Subcutaneous abdominal adipose tissue (tissue), 5 donors: ENCODE measurements at regions not wholly inside any gene's neighbourhood (a gene's known extent, or its start where the extent isn't known, plus 50 kb on each side); places are given as distances from the start of the nearest gene placed in this dataset.
"Not testable (repeated sequence)": the region's sequence is repeated elsewhere in the genome, so short reads cannot be mapped to it uniquely, and the experiment has no call there.

Source experiments
- H3K27ac ChIP-seq: one replicate; pipeline ENCODE4 v1.7.0; 2013; ENCODE audit warnings: low read depth, mild to moderate bottlenecking, inconsistent platforms, low read length, moderate library complexity
- H3K27me3 ChIP-seq, 5 donors: one replicate each; pipeline ENCODE4 v1.7.0; 2013; ENCODE audit warnings: low read length in 5 of 5, inconsistent platforms in 1 of 5; ENCODE audit not compliant: control insufficient read depth in 5 of 5, insufficient read depth in 4 of 5
- H3K36me3 ChIP-seq, 5 donors: one replicate each; pipeline ENCODE4 v1.7.0; 2013; ENCODE audit warnings: low read length in 5 of 5; ENCODE audit not compliant: control insufficient read depth in 5 of 5, insufficient read depth in 5 of 5
- H3K4me1 ChIP-seq, 5 donors: one replicate each; pipeline ENCODE4 v1.7.0; 2013; ENCODE audit warnings: low read length in 5 of 5, mild to moderate bottlenecking in 3 of 5, moderate library complexity in 1 of 5; ENCODE audit not compliant: control insufficient read depth in 5 of 5, insufficient read depth in 5 of 5
- H3K4me3 ChIP-seq, 5 donors: one replicate each; pipeline ENCODE4 v1.7.0; 2013; ENCODE audit warnings: low read length in 5 of 5, low read depth in 1 of 5
- H3K9ac ChIP-seq, 5 donors: one replicate each; pipeline ENCODE4 v1.7.0; 2013; ENCODE audit warnings: low read length in 5 of 5, mild to moderate bottlenecking in 4 of 5, moderate library complexity in 3 of 5
- H3K9me3 ChIP-seq, 5 donors: one replicate each; pipeline ENCODE4 v1.7.0; 2013; ENCODE audit warnings: low read length in 5 of 5; ENCODE audit not compliant: control insufficient read depth in 5 of 5
- donor health status: healthy.
- donor health status: healthy.
- donor health status: healthy.
- donor health status: healthy.
- donor health status: healthy.

- H3K9ac ChIP-seq, result no peak overlapping the region
- no peak overlapping the region for H3K27ac ChIP-seq
- H3K9me3 ChIP-seq, result peaks cover 0 to 3% (median 0%) of the 10 kb centered on the region in 5 donors
These were observed 1510.3 kb downstream of the AMY1C start for GRCh38 chr1:105260001-105260400.

GRCh38 chr1:105270966-105271365 lies 1521.3 kb downstream of the AMY1C start:
- H3K27me3 ChIP-seq, result no peaks in the 10 kb centered on the region
- H3K9ac ChIP-seq, result no peak overlapping the region
- H3K4me3 ChIP-seq, result no peak overlapping the region
- peaks cover 0 to 8% (median 0%) of the 10 kb centered on the region in 5 donors for H3K9me3 ChIP-seq
- no peak overlapping the region for H3K27ac ChIP-seq
- H3K4me1 ChIP-seq, result no peaks in the 10 kb centered on the region
- no peaks in the 10 kb centered on the region for H3K36me3 ChIP-seq

More at GRCh38 chr1:105260001-105260400, 1510.3 kb downstream of the AMY1C start:
- Histone ChIP-seq H3K4me1 (peaks cover 0 to under 1% (median 0%) of the 10 kb centered on the region in 5 donors), H3K4me3 (no peak overlapping the region), H3K27me3 (no peaks in the 10 kb centered on the region), H3K36me3 (no peaks in the 10 kb centered on the region)

- peaks cover 0 to 11% (median 0%) of the 10 kb centered on the region in 5 donors for H3K9me3 ChIP-seq
- not testable (repeated sequence) for H3K27ac ChIP-seq, H3K9ac ChIP-seq, H3K4me3 ChIP-seq, H3K27me3 ChIP-seq, H3K36me3 ChIP-seq, H3K4me1 ChIP-seq
These were observed 1522.7 kb downstream of the AMY1C start for GRCh38 chr1:105272376-105272775.

DNA sequence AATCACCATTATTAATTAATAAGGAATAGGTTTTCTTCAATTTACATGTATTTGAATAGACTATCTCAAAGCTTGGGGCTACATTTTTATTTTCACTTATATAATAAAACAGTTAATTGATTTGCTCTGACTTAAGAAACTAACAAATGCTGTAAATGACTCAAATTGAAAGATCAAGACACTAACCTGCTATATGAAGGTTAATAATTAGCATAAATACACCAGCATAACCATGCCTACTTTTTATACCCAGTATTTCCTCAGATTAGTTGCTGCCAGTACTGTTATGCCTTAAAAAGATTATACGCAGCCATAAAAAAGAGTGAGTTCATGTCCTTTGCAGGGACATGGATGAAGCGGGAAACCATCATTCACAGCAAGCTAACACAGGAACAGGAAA lies 1545.1 kb downstream of the AMY1C start:
- no peaks in the 10 kb centered on the region for H3K36me3 ChIP-seq
- no peak overlapping the region for H3K27ac ChIP-seq
- H3K9me3 ChIP-seq, result no peaks in the 10 kb centered on the region
- no peaks in the 10 kb centered on the region for H3K27me3 ChIP-seq
- peaks cover 0 to 6% (median 0%) of the 10 kb centered on the region in 5 donors for H3K4me1 ChIP-seq
- H3K9ac ChIP-seq, result no peak overlapping the region
- no peak overlapping the region for H3K4me3 ChIP-seq

GRCh38 chr1:105310063-105310462 lies 1560.4 kb downstream of the AMY1C start:
- no peaks in the 10 kb centered on the region for H3K9me3 ChIP-seq
- H3K36me3 ChIP-seq, result no peaks in the 10 kb centered on the region
- H3K27me3 ChIP-seq, result no peaks in the 10 kb centered on the region
- no peaks in the 10 kb centered on the region for H3K4me1 ChIP-seq
- no peak overlapping the region for H3K4me3 ChIP-seq
- H3K27ac ChIP-seq, result no peak overlapping the region
- no peak overlapping the region for H3K9ac ChIP-seq

DNA sequence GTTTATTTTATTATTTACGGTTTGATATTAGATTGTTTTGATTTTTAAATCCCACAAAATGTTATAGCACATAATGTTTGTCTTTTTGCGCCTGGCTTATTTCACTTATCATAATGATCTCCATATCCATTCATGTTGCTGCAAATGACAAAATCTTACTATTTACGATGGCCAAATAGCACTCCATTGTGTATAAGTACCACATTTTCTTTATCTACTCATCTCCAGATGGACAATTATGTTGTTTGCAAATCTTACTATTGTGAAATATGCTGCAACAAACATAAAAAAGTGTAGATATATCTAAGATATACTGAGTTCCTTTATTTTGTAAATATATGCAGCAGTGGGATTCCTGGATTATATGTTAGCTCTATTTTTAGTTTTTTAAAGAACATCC lies 1568.3 kb downstream of the AMY1C start:
- peaks cover 0 to 10% (median 3%) of the 10 kb centered on the region in 5 donors for H3K9me3 ChIP-seq
- H3K4me1 ChIP-seq, result no peaks in the 10 kb centered on the region
- no peak overlapping the region for H3K27ac ChIP-seq
- H3K4me3 ChIP-seq, result no peak overlapping the region
- no peaks in the 10 kb centered on the region for H3K27me3 ChIP-seq
- no peaks in the 10 kb centered on the region for H3K36me3 ChIP-seq
- H3K9ac ChIP-seq, result no peak overlapping the region

GRCh38 chr1:105326886-105327285 lies 1577.2 kb downstream of the AMY1C start:
- Histone ChIP-seq H3K27me3 (no peaks in the 10 kb centered on the region), H3K9me3 (peaks cover 0 to 3% (median 0%) of the 10 kb centered on the region in 5 donors), H3K4me1 (no peaks in the 10 kb centered on the region), H3K27ac (no peak overlapping the region), H3K4me3 (no peak overlapping the region), H3K9ac (no peak overlapping the region), H3K36me3 (no peaks in the 10 kb centered on the region)

DNA sequence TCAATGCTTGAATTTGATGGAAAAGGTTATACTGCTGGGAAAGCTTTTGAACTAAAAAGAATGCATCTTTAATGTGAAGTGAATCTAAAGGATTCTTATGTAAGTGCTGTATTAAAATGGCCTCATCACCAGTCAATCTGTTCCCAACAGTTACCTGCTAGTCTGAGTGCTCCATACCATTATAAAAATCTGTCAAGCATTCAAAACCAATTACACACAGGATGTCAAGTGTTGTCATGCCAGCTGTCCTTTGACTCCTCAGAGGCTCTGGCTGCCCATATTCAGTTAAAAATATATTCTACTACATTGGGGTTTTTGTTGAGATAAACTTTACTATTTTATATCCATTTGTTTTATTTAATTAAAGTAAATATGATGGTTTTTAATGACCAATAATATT lies 1587.7 kb downstream of the AMY1C start:
- Histone ChIP-seq H3K27me3 (no peaks in the 10 kb centered on the region), H3K36me3 (no peaks in the 10 kb centered on the region), H3K27ac (no peak overlapping the region), H3K9ac (no peak overlapping the region), H3K4me3 (no peak overlapping the region), H3K4me1 (no peaks in the 10 kb centered on the region), H3K9me3 (no peaks in the 10 kb centered on the region)

DNA sequence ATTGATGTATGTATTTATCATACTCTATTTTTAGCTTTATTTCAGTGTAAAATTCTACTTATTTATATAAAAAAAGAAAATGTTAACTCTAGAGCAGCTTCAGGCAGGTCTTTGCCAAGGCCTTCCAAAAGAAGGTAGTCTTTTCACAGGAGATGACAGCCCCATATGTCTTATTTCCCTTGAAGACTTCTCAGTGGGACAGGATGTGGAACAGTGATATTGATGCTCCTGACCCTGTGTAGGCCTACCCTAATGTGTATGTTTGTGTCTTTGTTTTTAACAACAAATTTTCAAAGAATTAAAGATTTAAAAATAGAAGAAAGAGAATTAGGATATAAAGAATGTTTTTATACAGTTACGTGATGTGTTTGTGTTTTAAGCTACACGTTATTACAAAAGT lies 1593.6 kb downstream of the AMY1C start:
- H3K4me1 ChIP-seq, result no peaks in the 10 kb centered on the region

GRCh38 chr1:105359457-105359856 lies 1609.8 kb downstream of the AMY1C start:
- Histone ChIP-seq H3K9ac (no peak overlapping the region), H3K4me3 (no peak overlapping the region), H3K27ac (no peak overlapping the region), H3K36me3 (no peaks in the 10 kb centered on the region), H3K27me3 (no peaks in the 10 kb centered on the region), H3K4me1 (no peaks in the 10 kb centered on the region), H3K9me3 (peaks cover 0 to 3% (median 0%) of the 10 kb centered on the region in 5 donors)

More for the DNA sequence above, 1593.6 kb downstream of the AMY1C start:
- H3K9ac ChIP-seq, result no peak overlapping the region
- H3K27me3 ChIP-seq, result no peaks in the 10 kb centered on the region
- peaks cover 0 to 5% (median 2%) of the 10 kb centered on the region in 5 donors for H3K9me3 ChIP-seq
- H3K27ac ChIP-seq, result no peak overlapping the region
- H3K36me3 ChIP-seq, result no peaks in the 10 kb centered on the region
- no peak overlapping the region for H3K4me3 ChIP-seq

DNA sequence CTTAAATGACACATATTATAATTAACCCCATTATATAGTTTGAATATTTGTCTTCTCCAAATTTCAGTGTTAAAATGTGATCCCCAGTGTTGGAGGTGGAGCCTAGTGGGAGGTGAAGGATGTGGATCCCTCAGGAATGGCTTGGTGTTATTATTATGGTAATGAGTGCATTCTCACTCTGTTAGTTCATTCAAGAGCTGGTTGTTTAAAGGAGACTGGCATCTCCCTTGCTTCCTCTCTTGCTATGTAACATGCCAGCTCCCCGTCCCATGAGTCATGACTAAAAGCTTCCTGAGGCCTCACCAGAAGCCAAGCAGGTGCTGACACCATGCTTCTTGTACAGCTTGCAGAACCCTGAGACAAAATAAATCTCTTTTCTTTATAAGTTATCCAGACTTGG lies 1612.7 kb downstream of the AMY1C start:
- no peaks in the 10 kb centered on the region for H3K4me1 ChIP-seq
- H3K9ac ChIP-seq, result no peak overlapping the region
- no peak overlapping the region for H3K4me3 ChIP-seq
- H3K9me3 ChIP-seq, result peaks cover 0 to 3% (median 0%) of the 10 kb centered on the region in 5 donors
- no peaks in the 10 kb centered on the region for H3K36me3 ChIP-seq
- no peak overlapping the region for H3K27ac ChIP-seq
- H3K27me3 ChIP-seq, result no peaks in the 10 kb centered on the region
